ENCODE measurements at regions not wholly inside any gene's neighbourhood (a gene's known extent, or its start where the extent isn't known, plus 50 kb on each side); places are given as distances from the start of the nearest gene placed in this dataset.

GRCh38 chr18:51686590-51686989 is 489.1 kb upstream of the MEX3C start:
- Mint-ChIP-seq H3K9me3 (peaks cover under 1 to 11% (median 6%) of the 10 kb centered on the region in 5 donors), H3K27me3 (peaks cover 0 to 2% of the 10 kb centered on the region in 2 donors), H3K27ac (peak overlapping the region in 1 of 8 donors; percentile 25), H3K4me1 (no peaks in the 10 kb centered on the region), H3K36me3 (no peaks in the 10 kb centered on the region), H3K4me3 (no peak overlapping the region)
- Histone ChIP-seq H3K9me3 (ENCODE audit: low read length) (no peaks in the 10 kb centered on the region), H3K36me3 (ENCODE audit: insufficient read depth, low read length) (no peaks in the 10 kb centered on the region), H3K4me3 (ENCODE audit: low read length) (no peak overlapping the region), H3K27ac (ENCODE audit: low read depth, low read length) (no peak overlapping the region), H3K27me3 (ENCODE audit: insufficient read depth, low read length, poor library complexity, severe bottlenecking) (no peaks in the 10 kb centered on the region), H3K4me1 (ENCODE audit: insufficient read depth, low read length) (no peaks in the 10 kb centered on the region)
- ChIA-PET POLR2A (no interaction called here), CTCF (no interaction called here)
- DNase-seq, result no peak

DNA sequence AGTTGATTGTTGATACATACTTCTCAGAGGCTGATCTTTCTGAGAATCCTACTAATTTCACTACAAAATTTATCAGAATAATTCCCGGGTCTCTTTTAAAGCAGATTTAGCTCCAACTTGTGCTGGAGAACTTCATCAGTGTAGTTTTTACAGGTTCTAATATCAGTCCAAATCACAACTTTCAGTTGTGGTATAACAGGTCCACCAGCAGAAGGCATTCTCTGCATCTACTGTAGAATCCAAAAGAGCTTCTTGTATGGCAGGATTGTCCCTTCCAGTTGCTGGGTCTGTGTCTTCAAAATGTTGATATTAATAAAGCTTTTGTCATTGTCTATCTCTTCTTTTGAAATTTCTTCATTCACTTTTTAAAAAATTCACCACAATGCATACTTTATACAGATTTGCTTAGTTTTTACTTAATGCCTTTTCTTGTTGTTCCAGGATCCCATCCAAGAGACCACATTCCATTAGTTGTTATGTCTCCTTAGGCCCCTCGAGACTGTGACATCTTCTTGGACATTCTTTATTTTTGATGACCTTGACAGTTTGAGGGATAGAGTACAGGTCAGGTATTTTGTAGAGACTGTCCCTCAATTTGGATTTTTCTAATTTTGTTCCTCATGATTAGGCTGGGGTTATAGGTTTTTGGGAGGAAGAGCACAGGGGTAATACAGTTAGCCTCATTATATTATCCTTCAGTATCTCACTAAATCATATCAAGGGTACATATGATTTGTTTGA is 490.5 kb upstream of the MEX3C start:
- no peaks in the 10 kb centered on the region for H3K27me3 ChIP-seq (ENCODE audit: insufficient read depth, low read length, poor library complexity, severe bottlenecking)
- POLR2A ChIA-PET, result no interaction called here
- Mint-ChIP-seq H3K27ac (no peak overlapping the region), H3K4me3 (no peak overlapping the region), H3K36me3 (no peaks in the 10 kb centered on the region), H3K27me3 (peaks cover 0 to 2% of the 10 kb centered on the region in 2 donors), H3K4me1 (no peaks in the 10 kb centered on the region), H3K9me3 (peaks cover 0 to 11% (median 0%) of the 10 kb centered on the region in 5 donors)
- H3K27ac ChIP-seq (ENCODE audit: low read depth, low read length), result no peak overlapping the region
- H3K36me3 ChIP-seq (ENCODE audit: insufficient read depth, low read length), result no peaks in the 10 kb centered on the region
- no peaks in the 10 kb centered on the region for H3K4me1 ChIP-seq (ENCODE audit: insufficient read depth, low read length)
- H3K9me3 ChIP-seq (ENCODE audit: low read length), result no peaks in the 10 kb centered on the region
- H3K4me3 ChIP-seq (ENCODE audit: low read length), result no peak overlapping the region
- DNase-seq, result no peak
- CTCF ChIA-PET, result no interaction called here

GRCh38 chr18:51692612-51693011 is 495.1 kb upstream of the MEX3C start:
- Histone ChIP-seq H3K27me3 (ENCODE audit: insufficient read depth, low read length, poor library complexity, severe bottlenecking) (no peaks in the 10 kb centered on the region), H3K9me3 (ENCODE audit: low read length) (no peaks in the 10 kb centered on the region), H3K27ac (ENCODE audit: low read depth, low read length) (no peak overlapping the region), H3K4me1 (ENCODE audit: insufficient read depth, low read length) (no peaks in the 10 kb centered on the region), H3K36me3 (ENCODE audit: insufficient read depth, low read length) (no peaks in the 10 kb centered on the region), H3K4me3 (ENCODE audit: low read length) (no peak overlapping the region)
- H3K4me3 Mint-ChIP-seq, result no peak overlapping the region
- no peaks in the 10 kb centered on the region for H3K27me3 Mint-ChIP-seq
- no peaks in the 10 kb centered on the region for H3K4me1 Mint-ChIP-seq
- no peak for DNase-seq
- H3K27ac Mint-ChIP-seq, result no peak overlapping the region
- POLR2A ChIA-PET, result no interaction called here
- peaks cover 0 to 7% (median 0%) of the 10 kb centered on the region in 5 donors for H3K9me3 Mint-ChIP-seq
- no peaks in the 10 kb centered on the region for H3K36me3 Mint-ChIP-seq
- CTCF ChIA-PET, result no interaction called here

DNA sequence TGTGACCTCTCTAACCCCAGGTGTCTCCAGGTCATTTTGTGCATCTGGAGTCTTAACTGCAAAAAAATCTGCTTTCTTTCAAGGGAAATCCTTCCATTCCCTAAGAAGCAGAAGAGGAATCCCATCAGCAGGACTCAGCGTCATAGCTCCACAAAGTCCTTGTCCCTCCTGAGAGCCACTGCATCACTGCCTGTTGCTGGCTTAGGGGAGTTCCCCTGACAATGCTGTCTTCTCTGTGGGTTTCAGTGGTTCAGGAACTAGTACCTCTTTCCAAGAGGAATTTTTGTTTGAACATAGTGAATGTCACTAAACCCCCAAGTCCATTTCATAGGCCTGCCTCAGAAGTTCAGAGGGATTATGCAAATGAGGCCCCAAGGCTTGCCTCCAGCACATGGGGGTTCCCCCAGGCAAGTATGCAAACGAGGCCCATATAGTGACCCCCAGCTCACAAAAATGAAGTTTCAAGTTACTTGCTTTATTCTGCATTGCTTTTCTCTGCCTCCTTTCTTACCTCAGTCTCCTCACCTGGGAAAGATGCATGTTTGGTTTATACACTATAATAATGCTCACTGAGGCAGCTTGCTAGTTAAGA is 513.9 kb upstream of the MEX3C start:
- Mint-ChIP-seq H3K4me1 (no peaks in the 10 kb centered on the region), H3K27me3 (peaks cover 0 to 3% of the 10 kb centered on the region in 2 donors), H3K4me3 (no peak overlapping the region), H3K36me3 (peaks cover 0 to 11% (median 0%) of the 10 kb centered on the region in 3 donors), H3K27ac (no peak overlapping the region), H3K9me3 (peaks cover 15 to 29% (median 19%) of the 10 kb centered on the region in 5 donors)
- Histone ChIP-seq H3K36me3 (ENCODE audit: insufficient read depth, low read length) (no peaks in the 10 kb centered on the region), H3K9me3 (ENCODE audit: low read length) (no peaks in the 10 kb centered on the region), H3K4me1 (ENCODE audit: insufficient read depth, low read length) (no peaks in the 10 kb centered on the region), H3K27me3 (ENCODE audit: insufficient read depth, low read length, poor library complexity, severe bottlenecking) (no peaks in the 10 kb centered on the region), H3K4me3 (ENCODE audit: low read length) (no peak overlapping the region), H3K27ac (ENCODE audit: low read depth, low read length) (no peak overlapping the region)
- no peak for DNase-seq
- POLR2A ChIA-PET, result no interaction called here
- CTCF ChIA-PET, result no interaction called here

DNA sequence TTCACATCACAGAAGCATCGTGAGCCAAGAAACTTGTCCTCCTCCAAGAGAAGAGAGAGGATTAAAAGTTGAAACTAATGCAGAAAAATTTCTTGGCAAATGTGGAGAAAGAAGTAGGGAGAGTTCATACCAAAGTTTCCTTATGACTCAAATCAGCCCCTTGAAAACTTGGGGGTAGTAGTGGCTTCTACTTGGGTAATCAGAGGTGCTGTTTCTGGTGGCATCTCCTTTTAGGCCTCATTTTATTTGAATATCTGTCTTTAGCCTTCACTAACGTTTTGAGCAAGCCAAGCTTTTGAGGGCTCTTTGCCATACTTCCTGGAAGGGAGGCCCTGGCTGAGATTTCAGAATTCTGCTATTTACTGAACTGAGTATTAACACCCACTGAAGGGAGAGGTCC is 515.3 kb upstream of the MEX3C start:
- peaks cover 0 to 3% of the 10 kb centered on the region in 2 donors for H3K27me3 Mint-ChIP-seq
- ChIA-PET CTCF (no interaction called here), POLR2A (no interaction called here)
- DNase-seq, result no peak
- no peak overlapping the region for H3K27ac Mint-ChIP-seq
- peak overlapping the region in 1 of 7 donors; percentile 19 for H3K4me3 Mint-ChIP-seq
- no peak overlapping the region for H3K4me3 ChIP-seq (ENCODE audit: low read length)
- H3K36me3 ChIP-seq (ENCODE audit: insufficient read depth, low read length), result no peaks in the 10 kb centered on the region
- no peaks in the 10 kb centered on the region for H3K36me3 Mint-ChIP-seq
- H3K4me1 Mint-ChIP-seq, result no peaks in the 10 kb centered on the region
- H3K27me3 ChIP-seq (ENCODE audit: insufficient read depth, low read length, poor library complexity, severe bottlenecking), result no peaks in the 10 kb centered on the region
- no peaks in the 10 kb centered on the region for H3K9me3 ChIP-seq (ENCODE audit: low read length)
- no peaks in the 10 kb centered on the region for H3K4me1 ChIP-seq (ENCODE audit: insufficient read depth, low read length)
- peaks cover 5 to 18% (median 11%) of the 10 kb centered on the region in 5 donors for H3K9me3 Mint-ChIP-seq
- H3K27ac ChIP-seq (ENCODE audit: low read depth, low read length), result no peak overlapping the region

- Mint-ChIP-seq H3K4me3 (no peak overlapping the region), H3K9me3 (peaks cover 0 to 10% (median 3%) of the 10 kb centered on the region in 5 donors), H3K4me1 (no peaks in the 10 kb centered on the region), H3K27me3 (peaks cover 0 to 3% of the 10 kb centered on the region in 2 donors), H3K36me3 (no peaks in the 10 kb centered on the region), H3K27ac (no peak overlapping the region)
- POLR2A ChIA-PET, result no interaction called here
- CTCF ChIA-PET, result no interaction called here
- Histone ChIP-seq H3K9me3 (ENCODE audit: low read length) (no peaks in the 10 kb centered on the region), H3K27me3 (ENCODE audit: insufficient read depth, low read length, poor library complexity, severe bottlenecking) (no peaks in the 10 kb centered on the region), H3K36me3 (ENCODE audit: insufficient read depth, low read length) (no peaks in the 10 kb centered on the region), H3K4me3 (ENCODE audit: low read length) (no peak overlapping the region), H3K4me1 (ENCODE audit: insufficient read depth, low read length) (no peaks in the 10 kb centered on the region), H3K27ac (ENCODE audit: low read depth, low read length) (no peak overlapping the region)
- no peak for DNase-seq
These were observed 518.8 kb upstream of the MEX3C start for GRCh38 chr18:51716277-51716676.

GRCh38 chr18:51721388-51721787 is 523.9 kb upstream of the MEX3C start:
- no peaks in the 10 kb centered on the region for H3K4me1 ChIP-seq (ENCODE audit: insufficient read depth, low read length)

GRCh38 chr18:51721996-51722395 is 524.5 kb upstream of the MEX3C start:
- ChIA-PET POLR2A (no interaction called here), CTCF (no interaction called here)
- Histone ChIP-seq H3K4me1 (ENCODE audit: insufficient read depth, low read length) (no peaks in the 10 kb centered on the region), H3K27ac (ENCODE audit: low read depth, low read length) (no peak overlapping the region), H3K4me3 (ENCODE audit: low read length) (no peak overlapping the region), H3K9me3 (ENCODE audit: low read length) (no peaks in the 10 kb centered on the region), H3K27me3 (ENCODE audit: insufficient read depth, low read length, poor library complexity, severe bottlenecking) (no peaks in the 10 kb centered on the region), H3K36me3 (ENCODE audit: insufficient read depth, low read length) (no peaks in the 10 kb centered on the region)
- Mint-ChIP-seq H3K4me3 (no peak overlapping the region), H3K27me3 (peaks cover 0 to 7% of the 10 kb centered on the region in 2 donors), H3K4me1 (no peaks in the 10 kb centered on the region), H3K36me3 (no peaks in the 10 kb centered on the region), H3K9me3 (peaks cover 0 to 1% (median 0%) of the 10 kb centered on the region in 5 donors), H3K27ac (no peak overlapping the region)
- no peak for DNase-seq

More at GRCh38 chr18:51721388-51721787, 523.9 kb upstream of the MEX3C start:
- H3K27me3 ChIP-seq (ENCODE audit: insufficient read depth, low read length, poor library complexity, severe bottlenecking), result no peaks in the 10 kb centered on the region
- H3K4me3 ChIP-seq (ENCODE audit: low read length), result no peak overlapping the region
- Mint-ChIP-seq H3K4me1 (no peaks in the 10 kb centered on the region), H3K9me3 (peaks cover 0 to 1% (median 0%) of the 10 kb centered on the region in 5 donors), H3K27me3 (peaks cover 0 to 7% of the 10 kb centered on the region in 2 donors), H3K36me3 (no peaks in the 10 kb centered on the region), H3K4me3 (no peak overlapping the region), H3K27ac (no peak overlapping the region)
- H3K36me3 ChIP-seq (ENCODE audit: insufficient read depth, low read length), result no peaks in the 10 kb centered on the region
- no peak overlapping the region for H3K27ac ChIP-seq (ENCODE audit: low read depth, low read length)
- DNase-seq, result no peak
- ChIA-PET CTCF (no interaction called here), POLR2A (no interaction called here)
- no peaks in the 10 kb centered on the region for H3K9me3 ChIP-seq (ENCODE audit: low read length)
